ENCODE measurements at regions not wholly inside any gene's neighbourhood (a gene's known extent, or its start where the extent isn't known, plus 50 kb on each side); places are given as distances from the start of the nearest gene placed in this dataset.

GRCh38 chr10:110413049-110413783, 84.5 kb upstream of the DUSP5 start:
- 98% methylated on average over 2 of the region's 2 CpGs; no CpG with 5 or more reads in 1 of the 2 donors for WGBS, 2 donors (ENCODE audit: low coverage in 1 of 2)
- H3K27me3 ChIP-seq: no peaks in the 10 kb centered on the region
- no peaks in the 10 kb centered on the region for H3K9me3 ChIP-seq
- H3K36me3 ChIP-seq: no peaks in the 10 kb centered on the region
- intact Hi-C loops (cut with DNase I; ENCODE audit: low total_unique reads) (no loop called here), in situ Hi-C loops (cut with MboI; ENCODE audit: low pct_ligation_motif_present in 1 of 4, low pct_unique_long_range_greater_than_20kb in 1 of 4, low sequenced_read_pairs in 3 of 4) (no loop called here)
- peak overlapping the region in 1 of 4 donors; percentile 38 for H3K27ac ChIP-seq
- TF ChIP-seq POLR2AphosphoS5 (IDR thresholded peaks at IDR 0.05): no peak
- TF ChIP-seq CTCF (IDR thresholded peaks at IDR 0.05): no peak
- no peak for TF ChIP-seq EP300 (IDR thresholded peaks at IDR 0.05; ENCODE audit: low read depth)
- TF ChIP-seq POLR2A (IDR thresholded peaks at IDR 0.05): no peak
- H3K4me3 ChIP-seq: no peak overlapping the region
- H3K4me1 ChIP-seq: peaks cover 15 to 33% (median 24%) of the 10 kb centered on the region in 4 donors
- DNase-seq: no peak

- no peaks in the 10 kb centered on the region for H3K9me3 ChIP-seq
- no peaks in the 10 kb centered on the region for H3K27me3 ChIP-seq
- 87% methylated on average over 6 to 11 of the region's 11 CpGs for WGBS, 2 donors (ENCODE audit: low coverage in 1 of 2)
- intact Hi-C loops (cut with DNase I; ENCODE audit: low total_unique reads) (no loop called here), in situ Hi-C loops (cut with MboI; ENCODE audit: low pct_ligation_motif_present in 1 of 4, low pct_unique_long_range_greater_than_20kb in 1 of 4, low sequenced_read_pairs in 3 of 4) (no loop called here)
- H3K4me1 ChIP-seq: peaks cover 15 to 31% (median 23%) of the 10 kb centered on the region in 4 donors
- no peak for DNase-seq
- no peak overlapping the region for H3K4me3 ChIP-seq
- TF ChIP-seq EP300 (IDR thresholded peaks at IDR 0.05; ENCODE audit: low read depth) (no peak), CTCF (IDR thresholded peaks at IDR 0.05) (no peak), POLR2AphosphoS5 (IDR thresholded peaks at IDR 0.05) (no peak), POLR2A (IDR thresholded peaks at IDR 0.05) (no peak)
- peak overlapping the region in 2 of 4 donors; percentile 38 to 42 for H3K27ac ChIP-seq
- H3K36me3 ChIP-seq: no peaks in the 10 kb centered on the region
Measured at GRCh38 chr10:110413903-110414547, 83.7 kb upstream of the DUSP5 start.

- Histone ChIP-seq H3K27me3 (no peaks in the 10 kb centered on the region), H3K4me3 (no peak overlapping the region), H3K27ac (peak overlapping the region in 2 of 4 donors; percentile 38 to 46), H3K4me1 (peaks cover 15 to 31% (median 23%) of the 10 kb centered on the region in 4 donors), H3K9me3 (no peaks in the 10 kb centered on the region), H3K36me3 (no peaks in the 10 kb centered on the region)
- in situ Hi-C loops (cut with MboI; ENCODE audit: low pct_ligation_motif_present in 1 of 4, low pct_unique_long_range_greater_than_20kb in 1 of 4, low sequenced_read_pairs in 3 of 4) (no loop called here), intact Hi-C loops (cut with DNase I; ENCODE audit: low total_unique reads) (no loop called here)
- peak; percentile 80 for DNase-seq
- TF ChIP-seq CTCF (IDR thresholded peaks at IDR 0.05) (no peak), POLR2AphosphoS5 (IDR thresholded peaks at IDR 0.05) (peak in 1 of 3 donors; percentile 43), EP300 (IDR thresholded peaks at IDR 0.05; ENCODE audit: low read depth) (no peak)
- 67 to 80% methylated on average over 1 to 10 of the region's 10 CpGs for whole genome bisulfite sequencing, 2 donors (ENCODE audit: low coverage in 1 of 2)
Measured at GRCh38 chr10:110414548-110415309, 83.0 kb upstream of the DUSP5 start.

- Histone ChIP-seq H3K36me3 (no peaks in the 10 kb centered on the region), H3K4me3 (no peak overlapping the region), H3K27ac (peak overlapping the region in 2 of 4 donors; percentile 4 to 46), H3K4me1 (peaks cover 4 to 21% (median 14%) of the 10 kb centered on the region in 4 donors), H3K9me3 (no peaks in the 10 kb centered on the region), H3K27me3 (no peaks in the 10 kb centered on the region)
- TF ChIP-seq EP300 (IDR thresholded peaks at IDR 0.05; ENCODE audit: low read depth) (no peak), POLR2AphosphoS5 (IDR thresholded peaks at IDR 0.05) (no peak), POLR2A (IDR thresholded peaks at IDR 0.05) (no peak), CTCF (IDR thresholded peaks at IDR 0.05) (no peak)
- no peak for DNase-seq
- in situ Hi-C loops (cut with MboI; ENCODE audit: low pct_ligation_motif_present in 1 of 4, low pct_unique_long_range_greater_than_20kb in 1 of 4, low sequenced_read_pairs in 3 of 4) (no loop called here), intact Hi-C loops (cut with DNase I; ENCODE audit: low total_unique reads) (no loop called here)
- WGBS, 2 donors (ENCODE audit: low coverage in 1 of 2): 47 to 48% methylated on average over 3 of the region's 3 CpGs
Measured at GRCh38 chr10:110415809-110416208, 81.9 kb upstream of the DUSP5 start.
